HG03196 (cell line): ENCODE measurements at regions not wholly inside any gene's neighbourhood (a gene's known extent, or its start where the extent isn't known, plus 50 kb on each side); places are given as distances from the start of the nearest gene placed in this dataset.

Experiments
- ATAC-seq: cut with Tn5 transposase; IDR thresholded peaks from one replicate; pipeline ENCODE4 v1.9.1; 2021; ENCODE audit not compliant: unreplicated experiment

- ATAC-seq: no peak
These were observed 99.7 kb upstream of the TLE3 start for GRCh38 chr15:70197318-70197944.

GRCh38 chr15:70196372-70197316 lies 98.9 kb upstream of the TLE3 start:
- ATAC-seq: peak; percentile 74

- ATAC-seq: no peak
These were observed 98.0 kb upstream of the TLE3 start for GRCh38 chr15:70195587-70196305.

GRCh38 chr15:70195171-70195570 lies 97.5 kb upstream of the TLE3 start:
- no peak for ATAC-seq

- ATAC-seq: no peak
These were observed 96.5 kb upstream of the TLE3 start for GRCh38 chr15:70194266-70194665.

GRCh38 chr15:70193734-70194133 lies 96.0 kb upstream of the TLE3 start:
- no peak for ATAC-seq

- no peak for ATAC-seq
These were observed 94.8 kb upstream of the TLE3 start for GRCh38 chr15:70192490-70192889.

GRCh38 chr15:70192041-70192440 lies 94.3 kb upstream of the TLE3 start:
- no peak for ATAC-seq

GRCh38 chr15:70190965-70191364 lies 93.2 kb upstream of the TLE3 start:
- no peak for ATAC-seq

GRCh38 chr15:70189826-70190695 lies 92.3 kb upstream of the TLE3 start:
- ATAC-seq: no peak

GRCh38 chr15:70188286-70188685 lies 90.6 kb upstream of the TLE3 start:
- no peak for ATAC-seq

GRCh38 chr15:70187331-70187730 lies 89.6 kb upstream of the TLE3 start:
- no peak for ATAC-seq

- ATAC-seq: no peak
These were observed 88.4 kb upstream of the TLE3 start for GRCh38 chr15:70186152-70186551.

- ATAC-seq: no peak
These were observed 87.6 kb upstream of the TLE3 start for GRCh38 chr15:70185251-70185711.

GRCh38 chr15:70182858-70183695 lies 85.4 kb upstream of the TLE3 start:
- no peak for ATAC-seq

- no peak for ATAC-seq
These were observed 84.0 kb upstream of the TLE3 start for GRCh38 chr15:70181626-70182255.

- ATAC-seq: no peak
These were observed 82.6 kb upstream of the TLE3 start for GRCh38 chr15:70180186-70180875.

- no peak for ATAC-seq
These were observed 81.7 kb upstream of the TLE3 start for GRCh38 chr15:70179309-70179892.
